SJSA1 (cell line): ENCODE measurements at regions not wholly inside any gene's neighbourhood (a gene's known extent, or its start where the extent isn't known, plus 50 kb on each side); places are given as distances from the start of the nearest gene placed in this dataset.

Experiments
- DNase-seq, 2 experiments: peaks; one replicate each; pipeline ENCODE4 v3.0.0-alpha.2; 2015 to 2020; ENCODE audit warnings: low spot score in 2 of 2, low read depth in 1 of 2
- H3K27ac ChIP-seq: fragments of 250-450 bp; sonication (Bioruptor Pico); 2 replicates; pipeline ENCODE4 v1.5.1; 2020; ENCODE audit warnings: mild to moderate bottlenecking, moderate library complexity
- H3K27me3 ChIP-seq: fragments of 250-450 bp; sonication (Bioruptor Pico); replicated peaks from 2 replicates; pipeline ENCODE4 v1.5.1; 2020; ENCODE audit warnings: mild to moderate bottlenecking, moderate library complexity
- H3K36me3 ChIP-seq: fragments of 250-450 bp; sonication (Bioruptor Pico); 2 replicates; pipeline ENCODE4 v1.5.1; 2020; ENCODE audit warnings: mild to moderate bottlenecking
- H3K4me1 ChIP-seq: fragments of 250-450 bp; sonication (Bioruptor Pico); replicated peaks from 2 replicates; pipeline ENCODE4 v1.6.1; 2021; ENCODE audit warnings: mild to moderate bottlenecking
- H3K4me3 ChIP-seq: fragments of 250-450 bp; sonication (Bioruptor Pico); 2 replicates; pipeline ENCODE4 v1.5.1; 2020; ENCODE audit warnings: mild to moderate bottlenecking
- H3K9me3 ChIP-seq: fragments of 250-450 bp; sonication (Bioruptor Pico); replicated peaks from 2 replicates; pipeline ENCODE4 v1.5.1; 2020; ENCODE audit warnings: mild to moderate bottlenecking

DNA sequence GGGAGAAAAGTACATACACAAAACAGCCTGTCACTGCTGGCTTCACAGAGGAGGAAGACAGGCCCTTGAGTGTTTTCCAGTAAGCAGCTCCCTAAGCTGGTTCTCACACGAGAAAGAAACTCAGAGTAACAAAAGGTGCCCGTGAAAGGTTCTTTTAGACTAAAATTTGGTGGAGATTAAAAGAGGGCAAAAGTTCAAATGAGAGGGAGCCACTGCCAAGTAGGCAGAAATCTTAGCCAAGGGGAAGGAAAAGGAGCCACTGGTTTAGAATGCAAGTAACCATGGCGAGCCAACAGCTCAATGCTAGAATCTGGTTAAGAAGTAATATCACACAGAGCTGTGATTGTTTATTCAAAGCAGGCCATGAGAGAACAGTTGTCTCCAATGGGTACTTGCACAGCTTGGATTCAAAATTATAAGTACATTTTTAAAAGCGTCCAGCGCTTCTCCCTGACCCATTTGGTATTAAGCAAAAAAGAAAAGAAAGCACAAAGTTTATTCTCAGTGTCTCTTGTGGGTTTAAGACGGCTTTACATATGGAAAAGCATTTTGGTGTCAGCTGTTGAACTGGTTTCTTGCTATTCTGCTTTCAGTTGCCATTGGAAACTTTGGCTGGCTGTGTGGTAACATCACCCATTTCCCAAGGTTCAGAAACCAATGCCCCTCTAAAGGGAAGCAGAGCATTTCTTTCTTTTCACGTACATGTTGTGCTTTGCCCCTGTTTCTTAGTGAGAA, 648.5 kb downstream of the RNF144B start:
- H3K4me1 ChIP-seq: no peaks in the 10 kb centered on the region
- no peak overlapping the region for H3K4me3 ChIP-seq
- H3K36me3 ChIP-seq: no peaks in the 10 kb centered on the region
- no peaks in the 10 kb centered on the region; the same call in 1 of the 2 replicates for H3K9me3 ChIP-seq
- DNase-seq: no peak
- no peak overlapping the region for H3K27ac ChIP-seq
- no peaks in the 10 kb centered on the region; the same call in none of the 2 replicates for H3K27me3 ChIP-seq

DNA sequence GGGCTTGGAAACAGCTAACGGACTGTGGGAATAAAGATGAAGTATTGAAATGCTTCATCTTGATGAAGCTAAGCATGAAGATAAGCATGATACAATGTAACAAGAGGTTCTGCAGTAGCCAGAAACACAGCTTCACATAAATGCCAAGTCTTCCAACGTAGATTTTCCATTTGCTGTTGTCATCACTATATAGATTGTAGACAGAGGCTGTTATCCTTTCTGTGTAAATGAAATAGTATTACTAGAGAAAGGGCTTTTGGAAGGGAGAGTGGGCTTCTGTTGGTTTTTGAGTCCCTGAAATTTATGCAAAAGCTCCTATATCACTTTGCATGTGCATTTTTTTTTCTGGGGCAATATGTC, 649.0 kb downstream of the RNF144B start:
- Histone ChIP-seq H3K36me3 (no peaks in the 10 kb centered on the region), H3K4me1 (no peaks in the 10 kb centered on the region), H3K9me3 (no peaks in the 10 kb centered on the region; the same call in 1 of the 2 replicates), H3K4me3 (no peak overlapping the region), H3K27ac (no peak overlapping the region), H3K27me3 (no peaks in the 10 kb centered on the region; the same call in none of the 2 replicates)
- no peak for DNase-seq

DNA sequence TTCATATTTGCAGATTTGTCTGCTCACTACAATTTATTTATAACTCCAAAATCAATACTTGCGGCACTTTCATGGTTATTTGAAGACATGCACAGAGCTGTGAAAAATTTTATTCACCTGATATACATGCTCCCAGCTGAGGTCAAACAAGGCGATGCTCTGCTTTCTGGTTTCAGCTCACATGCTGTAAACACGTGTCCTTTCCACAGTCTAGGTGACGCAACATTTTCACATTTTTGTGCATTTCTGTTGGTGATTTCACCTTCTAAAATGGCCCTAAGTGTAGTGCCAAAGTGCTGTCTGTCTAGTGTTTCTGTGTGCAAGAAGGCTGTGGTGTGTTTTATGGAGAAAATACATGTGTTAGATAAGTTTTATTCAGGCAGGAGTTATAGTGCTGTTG, 650.5 kb downstream of the RNF144B start:
- Histone ChIP-seq H3K9me3 (no peaks in the 10 kb centered on the region; the same call in 1 of the 2 replicates), H3K4me1 (no peaks in the 10 kb centered on the region), H3K27ac (no peak overlapping the region), H3K36me3 (no peaks in the 10 kb centered on the region), H3K27me3 (no peaks in the 10 kb centered on the region; the same call in none of the 2 replicates), H3K4me3 (no peak overlapping the region)
- no peak for DNase-seq

DNA sequence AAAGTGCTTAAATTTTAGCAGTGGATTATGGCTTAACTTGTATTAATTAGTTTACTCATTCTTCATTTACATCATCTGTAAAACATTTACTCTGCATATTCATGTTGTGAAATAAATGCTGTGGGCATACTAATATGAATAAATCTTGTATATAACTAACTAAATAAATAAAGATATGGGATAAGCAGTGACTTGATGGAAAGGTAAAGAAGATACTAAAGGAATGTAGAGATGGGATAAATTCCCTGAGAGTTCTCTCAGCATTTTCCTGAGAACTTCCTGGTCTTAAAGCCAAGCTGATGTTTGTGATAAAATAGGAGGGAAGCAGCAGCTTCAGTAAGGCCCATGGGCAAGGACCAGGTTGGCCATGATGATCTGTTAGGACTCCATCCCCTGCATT, 652.1 kb downstream of the RNF144B start:
- no peaks in the 10 kb centered on the region; the same call in 1 of the 2 replicates for H3K9me3 ChIP-seq
- H3K27me3 ChIP-seq: no peaks in the 10 kb centered on the region; the same call in none of the 2 replicates
- H3K4me1 ChIP-seq: no peaks in the 10 kb centered on the region
- no peak for DNase-seq
- H3K4me3 ChIP-seq: no peak overlapping the region
- no peak overlapping the region for H3K27ac ChIP-seq
- no peaks in the 10 kb centered on the region for H3K36me3 ChIP-seq

DNA sequence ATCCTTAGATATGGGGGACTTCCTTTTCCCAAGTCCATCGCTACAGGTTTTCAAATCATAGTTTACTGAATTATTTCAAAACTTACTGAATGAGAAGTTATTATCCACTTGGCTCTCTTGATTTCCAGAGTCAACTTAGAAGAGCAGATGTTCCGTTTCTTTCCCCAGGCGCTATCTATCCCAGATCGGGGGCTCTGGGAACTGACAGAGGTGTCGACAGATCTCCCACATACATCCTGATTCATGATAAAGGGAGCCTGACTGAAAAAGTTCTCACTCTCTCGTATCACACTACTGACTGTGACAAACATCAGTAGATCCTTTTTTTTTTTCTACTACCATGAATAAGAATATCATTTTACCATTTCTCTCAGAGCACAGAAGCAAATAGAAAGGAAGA, 654.8 kb downstream of the RNF144B start:
- DNase-seq: no peak
- Histone ChIP-seq H3K36me3 (no peaks in the 10 kb centered on the region), H3K27me3 (no peaks in the 10 kb centered on the region; the same call in 1 of the 2 replicates)

GRCh38 chr6:19042420-19042819, 655.3 kb downstream of the RNF144B start:
- no peaks in the 10 kb centered on the region for H3K36me3 ChIP-seq
- DNase-seq: no peak
- H3K27me3 ChIP-seq: no peaks in the 10 kb centered on the region; the same call in 1 of the 2 replicates
- no peak overlapping the region for H3K27ac ChIP-seq
- H3K9me3 ChIP-seq: no peaks in the 10 kb centered on the region
- no peaks in the 10 kb centered on the region for H3K4me1 ChIP-seq
- H3K4me3 ChIP-seq: no peak overlapping the region

More for the DNA sequence above, 654.8 kb downstream of the RNF144B start:
- H3K4me1 ChIP-seq: no peaks in the 10 kb centered on the region
- no peaks in the 10 kb centered on the region; the same call in 1 of the 2 replicates for H3K9me3 ChIP-seq
- no peak overlapping the region for H3K4me3 ChIP-seq
- H3K27ac ChIP-seq: no peak overlapping the region

DNA sequence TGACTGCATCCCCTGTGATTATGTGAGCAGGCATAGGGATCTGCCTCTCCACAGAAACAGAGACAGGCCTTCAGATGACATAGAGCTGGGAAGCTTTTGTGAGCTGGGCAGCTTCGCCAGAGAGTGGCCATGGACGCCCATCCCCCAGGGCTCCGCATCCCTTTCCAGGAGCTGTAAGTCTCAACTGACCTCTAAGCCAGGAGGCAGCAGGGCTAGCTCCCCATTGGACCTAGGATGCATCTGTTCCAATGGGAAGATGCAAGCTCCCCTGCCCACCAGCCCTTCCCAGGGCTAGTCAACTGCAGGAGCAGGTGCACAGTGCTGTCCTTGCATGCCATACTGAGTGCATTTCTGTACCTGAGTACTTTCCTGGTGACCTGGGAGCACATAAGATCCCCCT, 663.6 kb downstream of the RNF144B start:
- H3K4me1 ChIP-seq: no peaks in the 10 kb centered on the region
- no peaks in the 10 kb centered on the region for H3K9me3 ChIP-seq
- no peaks in the 10 kb centered on the region for H3K36me3 ChIP-seq
- no peak overlapping the region for H3K4me3 ChIP-seq
- no peaks in the 10 kb centered on the region for H3K27me3 ChIP-seq
- no peak for DNase-seq
- no peak overlapping the region for H3K27ac ChIP-seq

DNA sequence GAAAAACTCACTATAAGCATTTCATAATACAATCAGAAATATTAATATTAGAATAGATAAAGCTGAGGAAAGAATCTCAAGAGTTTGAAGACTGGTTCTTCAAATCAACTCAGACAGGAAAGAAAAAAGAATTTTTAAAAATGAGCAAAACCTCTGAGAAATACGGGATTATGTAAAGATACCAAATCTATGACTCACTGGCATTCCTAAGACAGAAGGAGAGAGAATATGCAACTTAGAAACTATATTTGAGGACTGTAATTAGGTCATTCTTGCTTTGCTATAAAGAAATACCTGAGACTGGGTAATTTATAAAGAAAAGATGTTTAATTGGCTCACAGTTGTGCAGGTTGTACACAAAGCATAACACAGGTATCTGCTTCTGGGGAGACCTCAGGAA, 665.1 kb downstream of the RNF144B start:
- no peak overlapping the region for H3K4me3 ChIP-seq
- no peaks in the 10 kb centered on the region for H3K9me3 ChIP-seq
- no peaks in the 10 kb centered on the region for H3K27me3 ChIP-seq
- DNase-seq: peak in 1 of 2 experiments; percentile 9
- no peaks in the 10 kb centered on the region for H3K36me3 ChIP-seq
- no peaks in the 10 kb centered on the region for H3K4me1 ChIP-seq
- no peak overlapping the region for H3K27ac ChIP-seq

DNA sequence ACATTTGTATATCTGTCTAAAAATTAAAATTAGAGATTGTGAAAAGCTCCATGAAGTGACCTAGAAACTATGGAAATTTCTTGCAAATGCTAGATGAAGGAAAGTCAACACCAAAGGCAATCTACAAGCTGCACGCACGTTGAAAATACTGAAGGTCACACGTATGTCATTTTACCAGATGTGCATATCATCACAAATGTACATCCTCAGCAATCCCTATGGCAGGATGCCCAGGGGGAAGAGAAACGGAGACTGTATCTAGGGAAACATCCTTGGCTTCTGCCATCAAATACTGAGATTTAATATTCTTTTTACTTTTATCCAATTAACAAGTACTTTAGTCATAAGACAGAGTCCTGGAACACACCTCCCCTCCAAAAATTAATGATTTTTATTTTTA, 672.0 kb downstream of the RNF144B start:
- H3K4me3 ChIP-seq: no peak overlapping the region
- H3K36me3 ChIP-seq: no peaks in the 10 kb centered on the region
- H3K4me1 ChIP-seq: no peaks in the 10 kb centered on the region
- no peaks in the 10 kb centered on the region for H3K27me3 ChIP-seq
- no peaks in the 10 kb centered on the region for H3K9me3 ChIP-seq
- no peak overlapping the region for H3K27ac ChIP-seq
- no peak for DNase-seq

- Histone ChIP-seq H3K9me3 (no peaks in the 10 kb centered on the region), H3K4me1 (no peaks in the 10 kb centered on the region), H3K36me3 (no peaks in the 10 kb centered on the region), H3K4me3 (no peak overlapping the region), H3K27ac (no peak overlapping the region), H3K27me3 (no peaks in the 10 kb centered on the region)
- DNase-seq: no peak
These were observed 680.0 kb downstream of the RNF144B start for GRCh38 chr6:19067165-19067564.

DNA sequence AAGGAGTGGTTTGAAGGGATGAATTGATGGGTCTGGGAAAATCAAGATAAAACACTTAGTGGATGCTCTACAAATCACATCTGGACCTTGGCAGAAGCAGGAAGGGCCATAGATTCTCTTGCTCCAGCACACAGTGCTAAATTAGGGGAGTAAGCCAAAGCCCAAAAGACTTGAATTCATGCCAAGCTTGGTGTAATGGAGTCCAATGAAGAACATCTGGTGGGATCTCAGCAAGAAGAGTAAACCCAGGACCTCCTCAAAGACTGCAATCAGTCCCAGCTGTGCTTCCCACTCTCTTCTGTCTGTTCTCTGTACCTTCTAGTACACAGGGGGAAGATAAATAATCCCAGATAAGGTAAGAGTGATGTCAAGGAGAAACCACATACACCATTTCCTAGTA, 683.4 kb downstream of the RNF144B start:
- no peak for DNase-seq
- Histone ChIP-seq H3K36me3 (no peaks in the 10 kb centered on the region), H3K4me1 (no peaks in the 10 kb centered on the region), H3K27me3 (no peaks in the 10 kb centered on the region), H3K9me3 (no peaks in the 10 kb centered on the region), H3K4me3 (no peak overlapping the region), H3K27ac (no peak overlapping the region)

DNA sequence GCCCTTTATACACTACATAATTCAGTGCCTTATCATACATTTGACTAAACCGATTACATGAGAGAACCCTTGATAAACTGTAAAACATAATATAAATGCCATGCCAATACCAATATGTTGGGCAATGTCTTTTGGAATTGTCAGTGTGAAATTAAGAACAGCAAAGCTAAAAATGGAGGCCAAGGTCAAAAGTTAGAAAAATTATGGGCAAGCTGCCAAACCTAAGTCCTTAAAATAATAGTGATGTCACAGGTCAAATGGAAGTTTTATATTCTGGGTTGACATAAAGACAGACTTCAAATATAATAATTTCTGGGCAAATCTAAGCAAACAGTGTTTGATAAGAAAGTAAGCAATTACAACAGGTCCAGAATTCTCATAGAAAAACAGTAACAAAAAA, 696.7 kb downstream of the RNF144B start:
- no peaks in the 10 kb centered on the region for H3K9me3 ChIP-seq
- no peaks in the 10 kb centered on the region for H3K27me3 ChIP-seq
- H3K4me1 ChIP-seq: no peaks in the 10 kb centered on the region
- H3K36me3 ChIP-seq: no peaks in the 10 kb centered on the region
- no peak for DNase-seq
- no peak overlapping the region for H3K4me3 ChIP-seq
- no peak overlapping the region for H3K27ac ChIP-seq

DNA sequence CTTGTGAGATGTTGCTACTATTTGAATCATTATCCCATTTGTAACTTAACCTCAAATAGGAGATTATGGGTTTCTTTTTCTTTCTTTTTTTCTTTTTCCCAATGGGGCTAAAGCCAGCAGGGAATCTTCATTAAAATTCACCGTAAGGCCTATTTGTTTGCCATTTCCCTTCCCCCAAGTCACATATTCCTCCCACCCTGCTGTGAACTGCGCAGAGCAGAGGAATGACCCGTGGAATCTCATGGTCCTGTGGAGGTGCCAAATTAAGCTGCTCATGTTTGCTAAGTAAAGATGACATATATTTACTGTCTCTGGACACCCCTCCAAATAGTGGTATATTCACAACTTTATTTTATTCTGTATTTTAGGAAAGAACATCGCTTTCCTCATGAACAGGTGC, 699.3 kb downstream of the RNF144B start:
- no peak overlapping the region for H3K4me3 ChIP-seq
- no peaks in the 10 kb centered on the region for H3K36me3 ChIP-seq
- no peaks in the 10 kb centered on the region for H3K27me3 ChIP-seq
- H3K27ac ChIP-seq: no peak overlapping the region
- no peaks in the 10 kb centered on the region for H3K4me1 ChIP-seq
- no peaks in the 10 kb centered on the region for H3K9me3 ChIP-seq
- DNase-seq: no peak

- H3K4me3 ChIP-seq: no peak overlapping the region
- H3K27me3 ChIP-seq: no peaks in the 10 kb centered on the region
- no peak for DNase-seq
- H3K9me3 ChIP-seq: no peaks in the 10 kb centered on the region
- no peaks in the 10 kb centered on the region for H3K36me3 ChIP-seq
- H3K27ac ChIP-seq: no peak overlapping the region
- H3K4me1 ChIP-seq: no peaks in the 10 kb centered on the region
These were observed 700.1 kb downstream of the RNF144B start for GRCh38 chr6:19087296-19087695.

DNA sequence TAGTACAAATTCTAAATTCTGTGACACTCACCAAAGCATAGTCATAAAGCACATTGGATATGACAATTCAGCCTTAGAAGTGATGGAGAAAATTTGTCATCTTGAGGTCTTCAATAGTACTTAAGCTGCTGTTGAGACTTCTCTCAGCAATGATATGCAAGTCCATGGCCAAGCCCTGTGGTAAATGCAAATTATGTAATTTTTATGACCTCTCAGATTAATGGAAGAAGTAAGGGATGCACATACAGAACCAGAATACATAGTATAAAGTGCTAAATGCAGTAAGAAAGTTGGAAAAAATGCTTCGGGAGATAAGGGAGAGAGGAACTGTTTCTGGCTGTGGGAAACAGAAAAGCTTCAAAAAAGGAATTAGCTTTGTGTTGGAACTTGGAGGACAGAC, 700.7 kb downstream of the RNF144B start:
- H3K27me3 ChIP-seq: no peaks in the 10 kb centered on the region
- no peak overlapping the region for H3K27ac ChIP-seq
- H3K4me1 ChIP-seq: no peaks in the 10 kb centered on the region
- no peak for DNase-seq
- H3K9me3 ChIP-seq: no peaks in the 10 kb centered on the region
- H3K36me3 ChIP-seq: no peaks in the 10 kb centered on the region
- no peak overlapping the region for H3K4me3 ChIP-seq
